K562 (cell line): ENCODE measurements at regions not wholly inside any gene's neighbourhood (a gene's known extent, or its start where the extent isn't known, plus 50 kb on each side); places are given as distances from the start of the nearest gene placed in this dataset.

ENCODE experiments used
- ATAC-seq: fragments of 200-7000 bp; cut with Tn5 transposase; 3 replicates; pipeline ENCODE4 v1.9.1; 2020; ENCODE audit warnings: moderate library complexity
- BruUV-seq: library from RNA; stranded (reverse); fragments of 400-500 nt; replicated peaks from 2 replicates; lab custom pipeline; 2021; lab: Mats Ljungman, UMichigan
- CTCF ChIA-PET: fragments of 300-600 bp; formaldehyde crosslinking; extraction: SDS; loops from one replicate; lab custom pipeline; 2021; ENCODE audit warnings: low intra/inter-chr PET ratio; lab: Yijun Ruan, JAX
- POLR2A ChIA-PET: fragments of 300-600, 350-650 bp; sonication (Branson Sonifier 250); formaldehyde crosslinking; extraction: SDS; loops from one replicate; lab custom pipeline; 2021; ENCODE audit warnings: antibody characterized with exemption, inconsistent platforms; lab: Yijun Ruan, JAX
- DNase-seq, 4 experiments: peaks; one replicate each; pipeline versions ENCODE4 v3.0.0 to v3.0.0-alpha.2; 2011 to 2018; ENCODE audit warnings: low spot score in 3 of 4, mixed read lengths in 3 of 4; ENCODE audit errors: extremely low read depth in 1 of 4
- FAIRE-seq: peaks from 2 replicates; lab custom pipeline; 2011; peaks lifted over from hg19 to GRCh38; lab: Jason Lieb, UNC
- H2AFZ ChIP-seq: 2 replicates; pipeline ENCODE4 v1.6.0; 2011; ENCODE audit warnings: low read depth, low read length, control low read depth, inconsistent platforms
- H3K27ac ChIP-seq: fragments of 200-600 bp; 3 replicates; pipeline ENCODE4 v1.8.0; 2011; ENCODE audit warnings: low read depth, mild to moderate bottlenecking, control low read depth, inconsistent platforms, low read length, moderate library complexity, mixed read lengths; ENCODE audit errors: extremely low read depth
- H3K27me3 ChIP-seq, 2 experiments: fragments of 300-600 bp in 1 of 2; 2 replicates in 1 of 2; 3 replicates in 1 of 2; pipeline versions ENCODE4 v1.6.0 to v1.8.0; 2011; ENCODE audit warnings: inconsistent platforms in 2 of 2, low read length in 2 of 2, mild to moderate bottlenecking in 1 of 2, mixed read lengths in 1 of 2, moderate library complexity in 1 of 2; ENCODE audit not compliant: control insufficient read depth in 2 of 2, insufficient read depth in 2 of 2
- H3K36me3 ChIP-seq: fragments of 300-600 bp; 3 replicates; pipeline ENCODE4 v1.8.0; 2011; ENCODE audit warnings: mild to moderate bottlenecking, low read length, inconsistent platforms; ENCODE audit not compliant: control insufficient read depth, insufficient read depth
- H3K4me1 ChIP-seq, 2 experiments: fragments of 200-600 bp in 1 of 2; replicated peaks in 1 of 2; 2 replicates in 1 of 2; 3 replicates in 1 of 2; pipeline versions ENCODE4 v1.5.1 to v1.8.0; 2011; ENCODE audit warnings: inconsistent platforms in 2 of 2, low read length in 2 of 2, mild to moderate bottlenecking in 1 of 2, mixed read lengths in 1 of 2, moderate library complexity in 1 of 2; ENCODE audit not compliant: control insufficient read depth in 2 of 2, insufficient read depth in 2 of 2
- H3K4me2 ChIP-seq: 2 replicates; pipeline ENCODE4 v1.6.1; 2011; ENCODE audit warnings: low read length, control low read depth, inconsistent platforms, mixed read lengths; ENCODE audit not compliant: insufficient read depth
- H3K4me3 ChIP-seq: fragments of 200-600 bp; sonication (generic), shearing (Covaris generic); 2 replicates; pipeline ENCODE4 v1.5.1; 2016; ENCODE audit warnings: control low read depth, inconsistent platforms
- H3K79me2 ChIP-seq: fragments of 200-600 bp; 3 replicates; pipeline ENCODE4 v1.8.0; 2011; ENCODE audit warnings: low read length, inconsistent platforms; ENCODE audit not compliant: control insufficient read depth, insufficient read depth
- H3K9ac ChIP-seq, 2 experiments: 2 replicates each; pipeline versions ENCODE4 v1.6.0 to v1.6.1; 2011; ENCODE audit warnings: low read depth in 2 of 2, low read length in 2 of 2, control low read depth in 1 of 2, inconsistent platforms in 1 of 2, mild to moderate bottlenecking in 1 of 2, mixed read lengths in 1 of 2; ENCODE audit not compliant: insufficient read depth in 1 of 2
- H3K9me1 ChIP-seq: one replicate; pipeline ENCODE4 v1.6.0; 2011; ENCODE audit warnings: inconsistent platforms, mild to moderate bottlenecking, low read length, moderate library complexity; ENCODE audit not compliant: control insufficient read depth, insufficient read depth
- H3K9me3 ChIP-seq: replicated peaks from 2 replicates; pipeline ENCODE4 v1.5.1; 2011; ENCODE audit warnings: low read depth, low read length, inconsistent platforms; ENCODE audit not compliant: control insufficient read depth, insufficient read depth
- H4K20me1 ChIP-seq: replicated peaks from 2 replicates; pipeline ENCODE4 v1.6.1; 2011; ENCODE audit warnings: low read length, inconsistent platforms, mixed read lengths; ENCODE audit not compliant: control insufficient read depth, insufficient read depth
- ARNT ChIP-seq, 2 experiments: fragments of 450-650 bp; IDR thresholded peaks; 2 replicates each; pipeline ENCODE4 v1.6.1; 2016; ENCODE audit warnings: mild to moderate bottlenecking in 1 of 2
- BDP1 ChIP-seq: IDR thresholded peaks from 3 replicates; pipeline ENCODE4 v1.6.1; 2011; ENCODE audit not compliant: insufficient read length, insufficient read depth
- CSDE1 ChIP-seq, 2 experiments: fragments of 450-650 bp; IDR thresholded peaks; 2 replicates each; pipeline ENCODE4 v1.6.1; 2016; ENCODE audit warnings: mild to moderate bottlenecking in 1 of 2
- EHMT2 ChIP-seq: fragments of 450-650 bp; IDR thresholded peaks from 2 replicates; pipeline ENCODE4 v1.6.1; 2018; ENCODE audit warnings: antibody characterized with exemption
- ERF ChIP-seq: fragments of 450-650 bp; formaldehyde crosslinking; IDR thresholded peaks from 2 replicates; pipeline ENCODE4 v1.4.0; 2020; ENCODE audit warnings: mild to moderate bottlenecking, mixed read lengths
- MTF1 ChIP-seq: fragments of 250-450 bp; sonication (Bioruptor Pico); IDR thresholded peaks from 2 replicates; pipeline ENCODE4 v1.9.0; 2021; ENCODE audit warnings: moderate library complexity, mild to moderate bottlenecking, inconsistent platforms, borderline replicate concordance
- NCOA1 ChIP-seq: fragments of 450-650 bp; IDR thresholded peaks from 2 replicates; pipeline ENCODE4 v1.6.1; 2016; ENCODE audit warnings: low read depth
- NRF1 ChIP-seq, 2 experiments: fragments of 450-650 bp; IDR thresholded peaks in 1 of 2; conservative IDR thresholded peaks in 1 of 2; 2 replicates each; pipeline ENCODE4 v1.6.1; 2014; ENCODE audit warnings: mild to moderate bottlenecking in 2 of 2
- PML ChIP-seq: IDR thresholded peaks from 2 replicates; pipeline ENCODE4 v1.6.1; 2012; ENCODE audit warnings: low read length, inconsistent platforms
- RUNX1 ChIP-seq: sonication (generic); IDR thresholded peaks from 2 replicates; pipeline ENCODE4 v1.6.1; 2016; ENCODE audit warnings: antibody characterized with exemption, low read depth
- THRA ChIP-seq: fragments of 450-650 bp; IDR thresholded peaks from 2 replicates; pipeline ENCODE4 v1.6.1; 2017; ENCODE audit warnings: mild to moderate bottlenecking, moderate library complexity
- ZNF165 ChIP-seq: fragments of 250-450 bp; sonication (Bioruptor Pico); IDR thresholded peaks from 2 replicates; pipeline ENCODE4 v1.4.0; 2020; ENCODE audit warnings: borderline replicate concordance
- ZNF3 ChIP-seq: fragments of 250-450 bp; sonication (Bioruptor Pico); IDR thresholded peaks from 2 replicates; pipeline ENCODE4 v1.5.0; 2021; ENCODE audit warnings: mild to moderate bottlenecking, moderate library complexity
- WGBS: fragments of 100-300 bp; shearing (Covaris generic); methylation state at CpG from one replicate; pipeline ENCODE4 v1.1.6; 2016; ENCODE audit warnings: low coverage, mixed read lengths; ENCODE audit not compliant: insufficient coverage; ENCODE audit errors: missing lambda C conversion rate; 5-methylcytosine and 5-hydroxymethylcytosine counted together
- in situ Hi-C: fragments of 300-500 bp; cut with MboI; formaldehyde crosslinking; loops from 4 replicates; pipeline ENCODE4 v1.15.0; 2018; ENCODE audit warnings: inconsistent platforms, mixed read lengths
- intact Hi-C: fragments of 100-400 bp; cut with micrococcal nuclease; formaldehyde crosslinking; loops from 2 replicates; pipeline ENCODE4 v1.14.2; 2022

GRCh38 chr7:142637240-142637639, 112.0 kb upstream of the PRSS1 start (continued):
- TF ChIP-seq THRA = no peak
- no peak for TF ChIP-seq ARNT (IDR thresholded peaks at IDR 0.05)
- TF ChIP-seq MTF1 = no peak
- TF ChIP-seq PML = no peak
- TF ChIP-seq, all 486 proteins: peak for 0

- H3K27me3 ChIP-seq = peaks cover 0 to 5% of the 10 kb centered on the region in 2 experiments; a peak in 2 of 5 replicates
- no peaks in the 10 kb centered on the region for H3K4me1 ChIP-seq
- TF ChIP-seq ZNF165 (CRISPR knock-in tag) (no peak), CSDE1 (IDR thresholded peaks at IDR 0.05) (no peak), NRF1 (conservative IDR thresholded peaks at IDR 0.05 in 1 of 2, IDR thresholded peaks at IDR 0.05 in 1 of 2) (no peak), MTF1 (no peak), RUNX1 (no peak), BDP1 (no peak), ZNF3 (CRISPR knock-in tag) (no peak), NCOA1 (no peak), ERF (CRISPR knock-in tag) (no peak), EHMT2 (no peak)
- 9% methylated on average over 6 of the region's 6 CpGs for WGBS
- in situ Hi-C loops (loop anchor here (25.0 kb wide), 2 partner anchors 151 to 376 kb away; no protein-coding TSS in a partner anchor), intact Hi-C loops (loop anchor here (10.0 kb wide), 2 partner anchors 178 to 578 kb away; no protein-coding TSS in a partner anchor)
- no peak for DNase-seq
- H3K36me3 ChIP-seq = no peaks in the 10 kb centered on the region
- H3K27ac ChIP-seq = no peak overlapping the region
- POLR2A ChIA-PET = interaction anchor here (0.9 to 1.0 kb wide), 2 partner anchors 10 to 19 kb away, joined by 3 read pairs; no protein-coding TSS in a partner anchor
- ATAC-seq = no peak
- H2AFZ ChIP-seq = no peak overlapping the region
- H3K9me1 ChIP-seq = no peaks in the 10 kb centered on the region
- no TSS peak for BruUV-seq
- no peak overlapping the region for H3K4me2 ChIP-seq
- FAIRE-seq = no peak
- H3K9ac ChIP-seq = no peak overlapping the region
- no peak overlapping the region for H3K4me3 ChIP-seq
- CTCF ChIA-PET = no interaction called here
- no peaks in the 10 kb centered on the region for H3K79me2 ChIP-seq
- no peaks in the 10 kb centered on the region for H4K20me1 ChIP-seq
- H3K9me3 ChIP-seq = no peaks in the 10 kb centered on the region
Observed at GRCh38 chr7:142636751-142637150, 112.5 kb upstream of the PRSS1 start.
